Activated naive CD8-positive, alpha-beta T cell treated with anti-CD3 and anti-CD28 coated beads for 36 hours (primary cell): ENCODE measurements at regions not wholly inside any gene's neighbourhood (a gene's known extent, or its start where the extent isn't known, plus 50 kb on each side); places are given as distances from the start of the nearest gene placed in this dataset.
"Not testable (repeated sequence)": the region's sequence is repeated elsewhere in the genome, so short reads cannot be mapped to it uniquely, and the experiment has no call there.

ENCODE experiments used
- DNase-seq: peaks from one replicate; pipeline ENCODE4 v3.0.0; 2021
- H3K27ac Mint-ChIP-seq: one replicate; pipeline ENCODE4 v1.8.0; 2022; ENCODE audit warnings: mild to moderate bottlenecking, moderate library complexity, mixed read lengths
- H3K27me3 Mint-ChIP-seq: one replicate; pipeline ENCODE4 v1.8.0; 2022; ENCODE audit warnings: mild to moderate bottlenecking, mixed read lengths
- H3K36me3 Mint-ChIP-seq: one replicate; pipeline ENCODE4 v1.8.0; 2021; ENCODE audit warnings: mild to moderate bottlenecking, mixed read lengths
- H3K4me1 Mint-ChIP-seq: one replicate; pipeline ENCODE4 v1.8.0; 2021; ENCODE audit warnings: mixed read lengths
- H3K4me3 Mint-ChIP-seq: one replicate; pipeline ENCODE4 v1.8.0; 2022; ENCODE audit warnings: mild to moderate bottlenecking, moderate library complexity, mixed read lengths
- H3K9me3 Mint-ChIP-seq: one replicate; pipeline ENCODE4 v1.8.0; 2022; ENCODE audit warnings: mixed read lengths

- no peaks in the 10 kb centered on the region for H3K36me3 Mint-ChIP-seq
- H3K4me1 Mint-ChIP-seq, result peaks cover 12% of the 10 kb centered on the region
- peaks cover 37% of the 10 kb centered on the region for H3K27me3 Mint-ChIP-seq
- no peak for DNase-seq
- H3K27ac Mint-ChIP-seq, result no peak overlapping the region
- no peaks in the 10 kb centered on the region for H3K9me3 Mint-ChIP-seq
- peak overlapping the region; percentile 40 for H3K4me3 Mint-ChIP-seq
Measured at GRCh38 chr22:46026899-46027210, 49.9 kb upstream of the WNT7B start.

GRCh38 chr22:46027211-46028105, 50.5 kb upstream of the WNT7B start:
- Mint-ChIP-seq H3K4me1 (peaks cover 12% of the 10 kb centered on the region), H3K27me3 (peaks cover 37% of the 10 kb centered on the region), H3K4me3 (no peak overlapping the region), H3K27ac (no peak overlapping the region), H3K36me3 (no peaks in the 10 kb centered on the region), H3K9me3 (no peaks in the 10 kb centered on the region)
- no peak for DNase-seq

- Mint-ChIP-seq H3K27ac (no peak overlapping the region), H3K27me3 (peaks cover 37% of the 10 kb centered on the region), H3K4me1 (peaks cover 12% of the 10 kb centered on the region), H3K36me3 (no peaks in the 10 kb centered on the region), H3K4me3 (no peak overlapping the region), H3K9me3 (no peaks in the 10 kb centered on the region)
- DNase-seq, result no peak
Measured at GRCh38 chr22:46028106-46028991, 51.4 kb upstream of the WNT7B start.

DNA sequence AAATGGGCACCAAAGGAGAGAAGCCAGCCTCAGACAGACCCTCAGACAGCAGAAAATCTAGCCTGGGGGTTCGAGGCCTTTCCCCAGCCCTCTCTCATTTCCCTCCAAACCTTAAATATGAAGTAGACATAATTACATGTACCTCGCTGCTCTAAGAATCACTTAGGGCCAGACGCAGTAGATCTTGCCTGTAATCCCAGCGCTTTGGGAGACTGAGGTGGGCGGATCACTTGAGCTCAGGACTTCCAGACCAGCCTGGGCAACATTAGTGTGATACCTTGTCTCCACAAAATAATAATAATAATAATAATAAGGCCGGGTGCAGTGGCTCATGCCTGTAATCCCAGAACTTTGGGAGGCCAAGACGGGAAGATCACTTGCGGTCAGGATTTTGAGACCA, 52.1 kb upstream of the WNT7B start:
- no peak for DNase-seq
- no peaks in the 10 kb centered on the region for H3K36me3 Mint-ChIP-seq
- no peak overlapping the region for H3K4me3 Mint-ChIP-seq
- H3K9me3 Mint-ChIP-seq, result no peaks in the 10 kb centered on the region
- H3K27me3 Mint-ChIP-seq, result peaks cover 37% of the 10 kb centered on the region
- H3K4me1 Mint-ChIP-seq, result peaks cover 12% of the 10 kb centered on the region
- H3K27ac Mint-ChIP-seq, result no peak overlapping the region

DNA sequence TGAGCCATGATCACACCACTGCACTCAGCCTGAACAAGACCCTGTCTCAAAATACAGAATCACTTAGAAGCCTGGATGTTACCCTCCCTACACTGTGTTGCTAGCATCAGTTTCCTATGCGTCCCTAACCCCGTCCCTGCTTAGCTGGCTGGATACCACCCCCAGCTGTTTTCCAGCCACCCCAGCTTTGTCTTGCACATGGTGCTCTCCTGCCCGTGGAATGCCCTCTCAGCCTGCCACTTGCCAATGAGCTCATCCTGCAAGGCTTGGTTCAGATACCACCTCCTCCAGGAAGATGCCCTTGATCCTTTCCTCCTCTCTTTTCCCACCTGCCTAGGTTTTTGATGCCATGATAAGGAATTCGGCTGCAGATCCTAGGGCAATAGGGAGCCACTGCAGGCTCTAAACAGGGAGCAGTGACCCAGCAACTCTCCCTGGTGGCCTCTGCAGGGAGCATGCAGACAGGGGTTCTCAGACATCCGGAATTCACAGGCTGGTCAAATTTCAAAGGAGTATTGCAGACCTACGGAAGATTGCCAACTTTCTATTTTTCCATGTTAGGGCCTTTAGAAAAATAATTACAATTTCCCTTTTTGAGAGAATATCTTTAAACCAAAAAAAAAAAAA, 52.7 kb upstream of the WNT7B start:
- Mint-ChIP-seq H3K27ac (no peak overlapping the region), H3K27me3 (peaks cover 32% of the 10 kb centered on the region), H3K9me3 (no peaks in the 10 kb centered on the region), H3K36me3 (no peaks in the 10 kb centered on the region), H3K4me3 (no peak overlapping the region), H3K4me1 (peaks cover 12% of the 10 kb centered on the region)
- DNase-seq, result no peak

DNA sequence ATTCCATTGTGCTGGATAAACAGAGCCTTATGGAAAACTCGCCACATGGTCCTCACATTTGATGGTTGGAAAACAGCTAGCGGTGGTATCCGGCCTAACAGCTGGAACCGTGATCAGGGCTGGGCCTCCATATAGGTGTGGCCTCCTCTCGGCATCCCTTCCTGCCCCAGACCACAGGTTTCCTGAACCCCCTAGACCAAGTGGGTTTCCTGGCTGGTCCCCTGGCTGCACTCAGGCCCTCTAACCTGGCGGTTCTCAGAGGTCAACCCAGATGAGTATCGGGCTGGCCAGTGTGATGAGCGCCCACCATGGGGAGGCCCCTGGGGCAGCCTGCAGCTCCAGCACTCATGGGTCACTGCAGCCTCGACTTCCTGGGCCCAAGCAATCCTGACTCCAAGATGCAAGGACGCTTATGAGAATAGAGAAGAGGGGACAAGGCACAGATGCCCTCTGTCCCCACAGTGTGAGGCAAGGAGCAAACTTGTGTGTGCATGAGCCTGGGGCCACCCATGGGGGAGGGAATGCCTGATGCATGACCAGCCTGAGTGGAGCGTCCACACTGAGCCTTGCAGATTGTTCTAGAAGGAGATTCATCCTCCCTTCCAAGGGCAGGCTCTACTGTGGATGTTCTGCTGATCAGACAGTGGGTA, 53.4 kb upstream of the WNT7B start:
- no peak overlapping the region for H3K27ac Mint-ChIP-seq
- DNase-seq, result no peak
- H3K9me3 Mint-ChIP-seq, result no peaks in the 10 kb centered on the region
- H3K4me3 Mint-ChIP-seq, result no peak overlapping the region
- peaks cover 18% of the 10 kb centered on the region for H3K4me1 Mint-ChIP-seq
- no peaks in the 10 kb centered on the region for H3K36me3 Mint-ChIP-seq
- H3K27me3 Mint-ChIP-seq, result peaks cover 25% of the 10 kb centered on the region

DNA sequence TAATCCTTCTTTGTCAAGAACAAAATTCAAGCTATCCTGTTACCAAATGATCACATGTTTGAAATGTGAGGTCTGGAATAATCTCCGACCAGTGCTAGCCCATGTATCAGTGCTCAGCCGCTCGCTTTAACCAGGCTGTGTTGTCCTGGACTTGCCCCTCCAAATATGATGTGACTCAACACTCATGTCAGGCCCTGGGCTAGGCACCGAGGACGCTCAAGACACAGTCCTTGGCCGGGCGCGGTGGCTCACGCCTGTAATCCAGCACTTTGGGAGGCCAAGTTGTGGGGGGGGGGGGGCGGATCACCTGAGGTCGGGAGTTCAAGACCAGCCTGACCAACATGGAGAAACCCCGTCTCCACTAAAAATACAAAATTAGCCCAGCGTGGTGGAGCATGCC, 54.1 kb upstream of the WNT7B start:
- Mint-ChIP-seq H3K4me1 (peaks cover 18% of the 10 kb centered on the region), H3K9me3 (no peaks in the 10 kb centered on the region), H3K27me3 (peaks cover 18% of the 10 kb centered on the region), H3K27ac (no peak overlapping the region), H3K36me3 (no peaks in the 10 kb centered on the region), H3K4me3 (no peak overlapping the region)
- DNase-seq, result no peak

GRCh38 chr22:46031557-46031956, 54.6 kb upstream of the WNT7B start:
- Mint-ChIP-seq H3K27ac (no peak overlapping the region), H3K4me1 (peaks cover 17% of the 10 kb centered on the region), H3K4me3 (no peak overlapping the region), H3K27me3 (peaks cover 13% of the 10 kb centered on the region), H3K36me3 (no peaks in the 10 kb centered on the region), H3K9me3 (no peaks in the 10 kb centered on the region)
- no peak for DNase-seq

DNA sequence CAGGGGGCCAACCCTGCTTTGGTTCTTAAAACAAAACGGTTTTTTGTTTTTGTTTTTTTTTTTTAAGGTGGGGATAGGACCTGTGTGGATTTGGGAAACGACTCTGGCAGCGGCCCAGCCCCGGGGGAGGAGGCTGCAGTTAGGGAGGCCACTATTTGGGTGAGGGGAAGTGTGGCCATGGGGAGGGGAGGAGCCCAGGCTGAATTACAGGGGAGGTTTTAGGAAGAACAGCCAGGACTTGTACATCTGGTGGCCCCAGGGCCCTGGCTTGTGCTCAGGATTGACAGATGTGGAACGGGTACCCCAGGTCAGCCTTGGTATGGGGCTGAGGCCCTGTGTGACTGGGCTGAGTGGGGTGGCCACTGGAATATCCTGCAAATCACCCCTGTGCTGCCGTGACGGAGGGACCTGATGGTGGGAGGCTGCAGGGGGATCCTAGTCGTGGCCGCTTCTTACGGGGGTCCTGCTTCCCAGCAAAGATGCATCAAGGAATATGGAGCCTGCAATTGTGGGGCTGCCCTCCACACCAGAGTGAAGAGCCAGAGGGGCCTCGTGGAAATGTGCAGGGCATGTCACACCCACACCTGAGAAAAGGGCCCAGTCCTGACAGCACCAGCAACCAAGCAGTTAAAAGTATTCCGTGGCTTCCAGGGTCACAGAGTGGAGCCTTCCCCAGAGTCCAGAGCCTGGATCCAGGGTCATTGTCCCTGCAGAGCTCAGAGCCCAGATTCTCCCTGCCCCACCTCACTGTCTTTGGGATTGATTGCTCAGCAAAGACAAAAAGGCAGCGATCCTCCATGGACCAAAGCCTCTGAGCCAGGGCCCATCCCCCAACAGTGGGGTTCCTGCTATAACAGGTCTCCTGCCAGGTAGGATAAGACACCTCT, 55.2 kb upstream of the WNT7B start:
- Mint-ChIP-seq H3K4me1 (peaks cover 18% of the 10 kb centered on the region), H3K36me3 (no peaks in the 10 kb centered on the region), H3K9me3 (no peaks in the 10 kb centered on the region), H3K4me3 (no peak overlapping the region), H3K27ac (no peak overlapping the region), H3K27me3 (peaks cover 8% of the 10 kb centered on the region)
- DNase-seq, result no peak

- no peak for DNase-seq
- no peaks in the 10 kb centered on the region for H3K36me3 Mint-ChIP-seq
- no peak overlapping the region for H3K27ac Mint-ChIP-seq
- H3K4me3 Mint-ChIP-seq, result no peak overlapping the region
- H3K4me1 Mint-ChIP-seq, result peaks cover 17% of the 10 kb centered on the region
- no peaks in the 10 kb centered on the region for H3K27me3 Mint-ChIP-seq
- no peaks in the 10 kb centered on the region for H3K9me3 Mint-ChIP-seq
Measured at GRCh38 chr22:46033256-46034200, 56.6 kb upstream of the WNT7B start.

GRCh38 chr22:46034480-46034879, 57.5 kb upstream of the WNT7B start:
- not testable (repeated sequence) for H3K4me3 Mint-ChIP-seq, H3K27me3 Mint-ChIP-seq, H3K27ac Mint-ChIP-seq, DNase-seq, H3K9me3 Mint-ChIP-seq, H3K36me3 Mint-ChIP-seq
- peaks cover 14% of the 10 kb centered on the region for H3K4me1 Mint-ChIP-seq

GRCh38 chr22:46035380-46035741, 58.4 kb upstream of the WNT7B start:
- Mint-ChIP-seq H3K4me1 (peaks cover 14% of the 10 kb centered on the region), H3K36me3 (no peaks in the 10 kb centered on the region), H3K9me3 (no peaks in the 10 kb centered on the region), H3K27ac (peak overlapping the region; percentile 69), H3K27me3 (no peaks in the 10 kb centered on the region), H3K4me3 (peak overlapping the region; percentile 78)
- DNase-seq, result no peak

GRCh38 chr22:46035742-46036557, 59.0 kb upstream of the WNT7B start:
- H3K36me3 Mint-ChIP-seq, result no peaks in the 10 kb centered on the region
- no peaks in the 10 kb centered on the region for H3K27me3 Mint-ChIP-seq
- peak overlapping the region; percentile 89 for H3K27ac Mint-ChIP-seq
- H3K9me3 Mint-ChIP-seq, result no peaks in the 10 kb centered on the region
- peaks cover 14% of the 10 kb centered on the region for H3K4me1 Mint-ChIP-seq
- H3K4me3 Mint-ChIP-seq, result peak overlapping the region; percentile 84
- peak; percentile 100 for DNase-seq
